Immature natural killer cell (primary cell): ENCODE measurements at regions not wholly inside any gene's neighbourhood (a gene's known extent, or its start where the extent isn't known, plus 50 kb on each side); places are given as distances from the start of the nearest gene placed in this dataset.
"Not testable (repeated sequence)": the region's sequence is repeated elsewhere in the genome, so short reads cannot be mapped to it uniquely, and the experiment has no call there.

Experiments
- DNase-seq, 3 donors: peaks; one replicate each; pipeline ENCODE4 v3.0.0; 2022; ENCODE audit warnings: mixed read lengths in 1 of 3
- H3K27ac Mint-ChIP-seq, 6 donors: one replicate each; pipeline ENCODE4 v1.8.0; 2020; ENCODE audit warnings: mixed read lengths in 6 of 6, mild to moderate bottlenecking in 5 of 6, inconsistent platforms in 4 of 6, moderate library complexity in 3 of 6
- H3K27me3 Mint-ChIP-seq, 3 donors: one replicate each; pipeline ENCODE4 v1.8.0; 2020 to 2021; ENCODE audit warnings: low read depth in 3 of 3, mild to moderate bottlenecking in 3 of 3, mixed read lengths in 3 of 3, moderate library complexity in 3 of 3, inconsistent platforms in 1 of 3
- H3K36me3 Mint-ChIP-seq, 3 donors: one replicate each; pipeline ENCODE4 v1.8.0; 2020; ENCODE audit warnings: mixed read lengths in 3 of 3, inconsistent platforms in 2 of 3, mild to moderate bottlenecking in 2 of 3
- H3K4me1 Mint-ChIP-seq, 2 donors: one replicate each; pipeline ENCODE4 v1.8.0; 2020; ENCODE audit warnings: inconsistent platforms in 2 of 2, mild to moderate bottlenecking in 2 of 2, mixed read lengths in 2 of 2, moderate library complexity in 1 of 2
- H3K4me3 Mint-ChIP-seq, 5 donors: one replicate each; pipeline ENCODE4 v1.8.0; 2020; ENCODE audit warnings: mild to moderate bottlenecking in 5 of 5, mixed read lengths in 5 of 5, inconsistent platforms in 3 of 5, moderate library complexity in 3 of 5
- H3K9me3 Mint-ChIP-seq, 6 donors: one replicate each; pipeline ENCODE4 v1.8.0; 2020; ENCODE audit warnings: mild to moderate bottlenecking in 6 of 6, mixed read lengths in 6 of 6, inconsistent platforms in 4 of 6, moderate library complexity in 3 of 6

GRCh38 chr9:85443190-85443598, 298.6 kb downstream of the AGTPBP1 start:
- Mint-ChIP-seq H3K4me1 (no peaks in the 10 kb centered on the region), H3K4me3 (no peak overlapping the region), H3K36me3 (peaks cover 0 to 4% (median 0%) of the 10 kb centered on the region in 3 donors), H3K27ac (no peak overlapping the region), H3K9me3 (peaks cover 0 to 9% (median 0%) of the 10 kb centered on the region in 6 donors), H3K27me3 (peaks cover 4 to 7% (median 5%) of the 10 kb centered on the region in 3 donors)
- DNase-seq, result no peak

DNA sequence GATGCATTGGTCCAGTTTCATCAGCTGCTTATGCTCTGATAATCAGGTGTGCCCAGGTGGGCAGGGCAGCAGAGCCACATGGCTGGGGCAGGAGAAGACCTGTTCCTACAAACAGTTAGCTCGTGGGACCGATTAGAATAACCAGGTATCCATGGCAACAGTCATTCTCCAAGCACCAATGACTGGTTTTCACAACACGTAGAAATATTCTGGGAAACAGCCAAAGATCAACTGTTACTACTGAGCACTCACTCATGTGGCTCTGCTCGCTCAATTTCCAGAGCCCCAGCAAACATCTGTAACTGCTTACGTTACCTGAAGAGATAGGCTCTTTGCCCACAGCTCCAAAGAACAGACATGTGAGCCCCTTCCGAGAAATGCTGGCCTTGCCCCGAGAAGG, 302.0 kb downstream of the AGTPBP1 start:
- H3K4me1 Mint-ChIP-seq, result no peaks in the 10 kb centered on the region
- H3K27me3 Mint-ChIP-seq, result peaks cover 0 to 11% (median 9%) of the 10 kb centered on the region in 3 donors
- DNase-seq, result no peak
- H3K9me3 Mint-ChIP-seq, result peaks cover 0 to 5% (median 0%) of the 10 kb centered on the region in 6 donors
- no peaks in the 10 kb centered on the region for H3K36me3 Mint-ChIP-seq
- no peak overlapping the region for H3K27ac Mint-ChIP-seq
- H3K4me3 Mint-ChIP-seq, result no peak overlapping the region

GRCh38 chr9:85433956-85434355, 307.8 kb downstream of the AGTPBP1 start:
- not testable (repeated sequence) for H3K9me3 Mint-ChIP-seq, DNase-seq, H3K4me3 Mint-ChIP-seq, H3K4me1 Mint-ChIP-seq, H3K36me3 Mint-ChIP-seq, H3K27ac Mint-ChIP-seq
- peaks cover 0 to 13% (median 6%) of the 10 kb centered on the region in 3 donors for H3K27me3 Mint-ChIP-seq

- H3K27ac Mint-ChIP-seq, H3K4me1 Mint-ChIP-seq, H3K4me3 Mint-ChIP-seq, H3K36me3 Mint-ChIP-seq, H3K9me3 Mint-ChIP-seq, DNase-seq: not testable (repeated sequence)
- peaks cover 0 to 13% (median 6%) of the 10 kb centered on the region in 3 donors for H3K27me3 Mint-ChIP-seq
Measured at GRCh38 chr9:85433551-85433950, 308.2 kb downstream of the AGTPBP1 start.

GRCh38 chr9:85433046-85433445, 308.7 kb downstream of the AGTPBP1 start:
- H3K27me3 Mint-ChIP-seq, result peaks cover 0 to 14% (median 6%) of the 10 kb centered on the region in 3 donors
- no peak overlapping the region for H3K27ac Mint-ChIP-seq
- DNase-seq, result no peak
- H3K9me3 Mint-ChIP-seq, result peaks cover 0 to 3% (median 0%) of the 10 kb centered on the region in 6 donors
- peaks cover 6 to 8% of the 10 kb centered on the region in 2 donors for H3K4me1 Mint-ChIP-seq
- peaks cover 0 to 3% (median 0%) of the 10 kb centered on the region in 3 donors for H3K36me3 Mint-ChIP-seq
- H3K4me3 Mint-ChIP-seq, result no peak overlapping the region

- H3K4me3 Mint-ChIP-seq, result no peak overlapping the region
- peaks cover 0 to 13% (median 6%) of the 10 kb centered on the region in 3 donors for H3K27me3 Mint-ChIP-seq
- DNase-seq, result no peak
- H3K4me1 Mint-ChIP-seq, result peaks cover 6 to 8% of the 10 kb centered on the region in 2 donors
- peaks cover 0 to 3% (median 0%) of the 10 kb centered on the region in 3 donors for H3K36me3 Mint-ChIP-seq
- H3K27ac Mint-ChIP-seq, result no peak overlapping the region
- peaks cover 0 to 3% (median 0%) of the 10 kb centered on the region in 6 donors for H3K9me3 Mint-ChIP-seq
Measured at GRCh38 chr9:85432599-85432998, 309.2 kb downstream of the AGTPBP1 start.

- Mint-ChIP-seq H3K27me3 (peaks cover 0 to 18% (median 6%) of the 10 kb centered on the region in 3 donors), H3K9me3 (peaks cover 0 to 3% (median 0%) of the 10 kb centered on the region in 6 donors), H3K4me3 (no peak overlapping the region), H3K4me1 (peaks cover 6 to 8% of the 10 kb centered on the region in 2 donors), H3K27ac (no peak overlapping the region), H3K36me3 (peaks cover 0 to 3% (median 0%) of the 10 kb centered on the region in 3 donors)
- no peak for DNase-seq
Measured at GRCh38 chr9:85431339-85432102, 310.2 kb downstream of the AGTPBP1 start.

- Mint-ChIP-seq H3K4me3 (no peak overlapping the region), H3K27ac (no peak overlapping the region), H3K27me3 (peaks cover 0 to 14% (median 2%) of the 10 kb centered on the region in 3 donors), H3K9me3 (no peaks in the 10 kb centered on the region), H3K4me1 (peaks cover 6 to 8% of the 10 kb centered on the region in 2 donors), H3K36me3 (peaks cover 0 to 3% (median 0%) of the 10 kb centered on the region in 3 donors)
- no peak for DNase-seq
Measured at GRCh38 chr9:85430659-85431338, 311.0 kb downstream of the AGTPBP1 start.

GRCh38 chr9:85428230-85428629, 313.5 kb downstream of the AGTPBP1 start:
- Mint-ChIP-seq H3K4me1 (peaks cover 4 to 6% of the 10 kb centered on the region in 2 donors), H3K9me3 (peaks cover 0 to 1% (median 0%) of the 10 kb centered on the region in 6 donors), H3K27ac (no peak overlapping the region), H3K36me3 (peaks cover 0 to 7% (median 0%) of the 10 kb centered on the region in 3 donors), H3K4me3 (no peak overlapping the region), H3K27me3 (peaks cover 0 to 14% (median 4%) of the 10 kb centered on the region in 3 donors)
- no peak for DNase-seq

DNA sequence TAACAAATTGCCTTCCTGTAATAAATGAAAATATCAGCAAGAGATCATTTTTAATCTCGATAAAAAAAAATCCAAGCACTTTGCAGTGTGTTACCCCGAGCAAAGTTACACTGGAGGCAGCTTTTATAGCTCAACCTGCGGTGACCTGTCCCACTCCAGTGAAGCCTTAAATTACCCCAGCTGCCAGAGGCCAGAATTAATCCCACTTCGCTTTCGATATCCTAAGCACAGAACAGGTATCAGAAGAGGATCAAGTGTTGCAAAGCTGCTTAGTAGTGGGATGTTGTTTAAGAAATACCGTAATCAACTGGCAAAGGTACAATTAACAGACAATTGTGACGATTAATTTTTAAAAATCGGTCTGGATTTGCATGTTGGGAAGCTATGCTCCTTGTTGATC, 314.0 kb downstream of the AGTPBP1 start:
- Mint-ChIP-seq H3K4me1 (peaks cover 2 to 6% of the 10 kb centered on the region in 2 donors), H3K4me3 (no peak overlapping the region), H3K27ac (no peak overlapping the region), H3K36me3 (peaks cover 0 to 7% (median 0%) of the 10 kb centered on the region in 3 donors), H3K27me3 (peaks cover 0 to 14% (median 4%) of the 10 kb centered on the region in 3 donors), H3K9me3 (peaks cover 0 to 1% (median 0%) of the 10 kb centered on the region in 6 donors)
- no peak for DNase-seq

GRCh38 chr9:85425153-85425611, 316.6 kb downstream of the AGTPBP1 start:
- Mint-ChIP-seq H3K36me3 (peaks cover 0 to 3% (median 0%) of the 10 kb centered on the region in 3 donors), H3K27me3 (peaks cover 0 to 14% (median 4%) of the 10 kb centered on the region in 3 donors), H3K4me3 (peak overlapping the region in 1 of 5 donors; percentile 47), H3K4me1 (peaks cover 15 to 25% of the 10 kb centered on the region in 2 donors), H3K27ac (no peak overlapping the region), H3K9me3 (peaks cover 0 to 1% (median 0%) of the 10 kb centered on the region in 6 donors)
- peak; percentile 42 to 47 (median 47) for DNase-seq

- peaks cover 15 to 26% of the 10 kb centered on the region in 2 donors for H3K4me1 Mint-ChIP-seq
Measured at GRCh38 chr9:85423422-85423821, 318.3 kb downstream of the AGTPBP1 start.

DNA sequence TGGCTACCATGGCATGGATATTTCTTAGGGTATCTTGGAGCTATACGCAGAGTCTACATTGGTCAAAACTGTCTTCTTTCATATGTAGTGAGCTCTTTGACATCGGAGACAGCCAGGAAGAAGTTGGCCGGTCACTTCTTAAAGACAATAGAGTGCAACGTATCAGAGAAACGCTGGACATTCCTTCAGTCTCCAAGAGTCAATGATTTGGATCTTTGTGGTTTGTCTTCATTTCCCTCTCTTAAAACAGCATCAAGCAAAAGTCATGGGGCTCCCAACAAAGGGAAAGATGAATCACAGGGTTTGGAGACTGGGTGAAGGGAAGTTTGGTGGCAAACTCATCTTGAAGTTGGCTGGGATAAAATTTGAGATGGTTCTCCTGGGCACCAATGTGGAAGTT, 320.1 kb downstream of the AGTPBP1 start:
- Mint-ChIP-seq H3K27me3 (peaks cover 0 to 4% (median 3%) of the 10 kb centered on the region in 3 donors), H3K27ac (peak overlapping the region in 2 of 6 donors; percentile 14 to 16), H3K4me1 (peaks cover 15 to 26% of the 10 kb centered on the region in 2 donors), H3K4me3 (no peak overlapping the region), H3K9me3 (peaks cover 0 to 1% (median 0%) of the 10 kb centered on the region in 6 donors), H3K36me3 (peaks cover 0 to 3% (median 0%) of the 10 kb centered on the region in 3 donors)
- no peak for DNase-seq

More at GRCh38 chr9:85423422-85423821, 318.3 kb downstream of the AGTPBP1 start:
- no peak overlapping the region for H3K4me3 Mint-ChIP-seq
- H3K9me3 Mint-ChIP-seq, result peaks cover 0 to 1% (median 0%) of the 10 kb centered on the region in 6 donors
- H3K36me3 Mint-ChIP-seq, result peaks cover 0 to 3% (median 0%) of the 10 kb centered on the region in 3 donors
- DNase-seq, result no peak
- peaks cover 0 to 12% (median 4%) of the 10 kb centered on the region in 3 donors for H3K27me3 Mint-ChIP-seq
- no peak overlapping the region for H3K27ac Mint-ChIP-seq
